ENCODE measurements at regions not wholly inside any gene's neighbourhood (a gene's known extent, or its start where the extent isn't known, plus 50 kb on each side); places are given as distances from the start of the nearest gene placed in this dataset.

- H3K4me3 ChIP-seq: no peak overlapping the region
- WGBS, 2 donors (ENCODE audit: low coverage in 1 of 2): 63 to 67% methylated on average over 1 of the region's 1 CpG
- no peaks in the 10 kb centered on the region for H3K9me3 ChIP-seq
- H3K27me3 ChIP-seq: no peaks in the 10 kb centered on the region
- no peak for ATAC-seq
- H3K36me3 ChIP-seq: no peaks in the 10 kb centered on the region
- no peak for TF ChIP-seq EP300 (IDR thresholded peaks at IDR 0.05)
- TF ChIP-seq CTCF (IDR thresholded peaks at IDR 0.05): no peak
- no peak for TF ChIP-seq POLR2AphosphoS5 (IDR thresholded peaks at IDR 0.05)
- TF ChIP-seq POLR2A (IDR thresholded peaks at IDR 0.05): no peak
- no peaks in the 10 kb centered on the region for H3K4me1 ChIP-seq
- H3K27ac ChIP-seq: no peak overlapping the region
Measured at GRCh38 chr5:26828294-26828693, 210.1 kb downstream of the CDH9 start.

GRCh38 chr5:26813235-26813634 lies 225.2 kb downstream of the CDH9 start:
- H3K9me3 ChIP-seq: peaks cover 0 to 10% (median 0%) of the 10 kb centered on the region in 3 donors
- H3K4me3 ChIP-seq: no peak overlapping the region
- no peaks in the 10 kb centered on the region for H3K4me1 ChIP-seq
- H3K27me3 ChIP-seq: no peaks in the 10 kb centered on the region
- 88 to 100% methylated on average over 3 of the region's 7 CpGs for WGBS, 2 donors (ENCODE audit: low coverage in 1 of 2)
- H3K36me3 ChIP-seq: no peaks in the 10 kb centered on the region
- TF ChIP-seq EP300 (IDR thresholded peaks at IDR 0.05) (no peak), POLR2A (IDR thresholded peaks at IDR 0.05) (no peak), CTCF (IDR thresholded peaks at IDR 0.05) (no peak), POLR2AphosphoS5 (IDR thresholded peaks at IDR 0.05) (no peak)
- H3K27ac ChIP-seq: no peak overlapping the region
- no peak for ATAC-seq

GRCh38 chr5:26812714-26813113 lies 225.7 kb downstream of the CDH9 start:
- Histone ChIP-seq H3K9me3 (peaks cover 0 to 10% (median 0%) of the 10 kb centered on the region in 3 donors), H3K27me3 (no peaks in the 10 kb centered on the region), H3K4me3 (no peak overlapping the region), H3K4me1 (no peaks in the 10 kb centered on the region), H3K27ac (no peak overlapping the region), H3K36me3 (no peaks in the 10 kb centered on the region)
- 100% methylated on average over 2 of the region's 6 CpGs; no CpG with 5 or more reads in 1 of the 2 donors for WGBS, 2 donors (ENCODE audit: low coverage in 1 of 2)
- no peak for ATAC-seq
- no peak for TF ChIP-seq CTCF (IDR thresholded peaks at IDR 0.05)
- no peak for TF ChIP-seq POLR2AphosphoS5 (IDR thresholded peaks at IDR 0.05)
- TF ChIP-seq POLR2A (IDR thresholded peaks at IDR 0.05): no peak
- TF ChIP-seq EP300 (IDR thresholded peaks at IDR 0.05): no peak

- H3K4me1 ChIP-seq: no peaks in the 10 kb centered on the region
- no peaks in the 10 kb centered on the region for H3K36me3 ChIP-seq
- no peak overlapping the region for H3K27ac ChIP-seq
- peaks cover 0 to 13% (median 0%) of the 10 kb centered on the region in 3 donors for H3K9me3 ChIP-seq
- WGBS, 2 donors (ENCODE audit: low coverage in 1 of 2): 80 to 100% methylated on average over 1 of the region's 16 CpGs
- TF ChIP-seq POLR2AphosphoS5 (IDR thresholded peaks at IDR 0.05): no peak
- no peak for TF ChIP-seq EP300 (IDR thresholded peaks at IDR 0.05)
- no peak for TF ChIP-seq POLR2A (IDR thresholded peaks at IDR 0.05)
- TF ChIP-seq CTCF (IDR thresholded peaks at IDR 0.05): no peak
- no peaks in the 10 kb centered on the region for H3K27me3 ChIP-seq
- no peak for ATAC-seq
- no peak overlapping the region for H3K4me3 ChIP-seq
Measured at GRCh38 chr5:26807231-26808199, 230.9 kb downstream of the CDH9 start.

- Histone ChIP-seq H3K9me3 (peaks cover 0 to 13% (median 0%) of the 10 kb centered on the region in 3 donors), H3K27me3 (no peaks in the 10 kb centered on the region), H3K36me3 (no peaks in the 10 kb centered on the region), H3K27ac (no peak overlapping the region), H3K4me1 (no peaks in the 10 kb centered on the region), H3K4me3 (no peak overlapping the region)
- TF ChIP-seq CTCF (IDR thresholded peaks at IDR 0.05) (no peak), POLR2A (IDR thresholded peaks at IDR 0.05) (no peak), POLR2AphosphoS5 (IDR thresholded peaks at IDR 0.05) (no peak), EP300 (IDR thresholded peaks at IDR 0.05) (no peak)
- no peak for ATAC-seq
- WGBS, 2 donors (ENCODE audit: low coverage in 1 of 2): 14 to 62% methylated on average over 1 of the region's 1 CpG
Measured at GRCh38 chr5:26805076-26805475, 233.3 kb downstream of the CDH9 start.

All from gastroesophageal sphincter (tissue), 4 donors.